ENCODE measurements at regions not wholly inside any gene's neighbourhood (a gene's known extent, or its start where the extent isn't known, plus 50 kb on each side); places are given as distances from the start of the nearest gene placed in this dataset.

DNA sequence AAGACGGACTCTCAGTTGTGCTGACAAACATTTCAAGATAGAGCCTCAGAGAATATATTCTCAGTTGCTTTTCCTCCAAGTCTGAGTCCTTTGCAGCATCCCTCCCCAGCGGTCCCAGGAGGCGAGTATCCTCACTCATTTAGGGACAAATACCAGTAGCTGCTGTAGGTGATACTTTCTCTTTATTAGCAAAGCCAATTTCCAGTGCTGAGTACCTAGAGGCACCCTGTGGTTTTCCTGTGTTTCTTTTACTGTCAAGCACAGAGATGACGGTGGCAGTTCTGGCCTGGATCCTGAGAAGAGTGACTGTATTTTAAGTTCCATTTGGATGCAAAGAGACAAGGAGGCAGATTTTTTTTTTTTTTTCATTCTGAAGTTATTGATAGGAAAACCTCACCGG, 1058.4 kb downstream of the SORCS3 start:
- H3K9ac ChIP-seq (ENCODE audit: control insufficient read depth, extremely low read depth, insufficient read depth, low read length): no peak overlapping the region
- no peaks in the 10 kb centered on the region for H3K9me3 ChIP-seq (ENCODE audit: control insufficient read depth, low read depth, low read length)
- no peaks in the 10 kb centered on the region for H3K27me3 ChIP-seq (ENCODE audit: control insufficient read depth, extremely low read depth, insufficient read depth, low read length)
- no peak overlapping the region for H3K27ac ChIP-seq (ENCODE audit: control insufficient read depth, insufficient read depth, low read length)
- no peaks in the 10 kb centered on the region for H3K4me1 ChIP-seq (ENCODE audit: control insufficient read depth, extremely low read depth, insufficient read depth, low read length)
- H2AFZ ChIP-seq (ENCODE audit: control insufficient read depth, low read length): no peak overlapping the region
- no peaks in the 10 kb centered on the region for H3K9me1 ChIP-seq (ENCODE audit: control insufficient read depth, extremely low read depth, insufficient read depth, low read length)
- H3K79me2 ChIP-seq (ENCODE audit: control insufficient read depth, insufficient read depth, low read length): no peaks in the 10 kb centered on the region
- TF ChIP-seq, protein P1, sequence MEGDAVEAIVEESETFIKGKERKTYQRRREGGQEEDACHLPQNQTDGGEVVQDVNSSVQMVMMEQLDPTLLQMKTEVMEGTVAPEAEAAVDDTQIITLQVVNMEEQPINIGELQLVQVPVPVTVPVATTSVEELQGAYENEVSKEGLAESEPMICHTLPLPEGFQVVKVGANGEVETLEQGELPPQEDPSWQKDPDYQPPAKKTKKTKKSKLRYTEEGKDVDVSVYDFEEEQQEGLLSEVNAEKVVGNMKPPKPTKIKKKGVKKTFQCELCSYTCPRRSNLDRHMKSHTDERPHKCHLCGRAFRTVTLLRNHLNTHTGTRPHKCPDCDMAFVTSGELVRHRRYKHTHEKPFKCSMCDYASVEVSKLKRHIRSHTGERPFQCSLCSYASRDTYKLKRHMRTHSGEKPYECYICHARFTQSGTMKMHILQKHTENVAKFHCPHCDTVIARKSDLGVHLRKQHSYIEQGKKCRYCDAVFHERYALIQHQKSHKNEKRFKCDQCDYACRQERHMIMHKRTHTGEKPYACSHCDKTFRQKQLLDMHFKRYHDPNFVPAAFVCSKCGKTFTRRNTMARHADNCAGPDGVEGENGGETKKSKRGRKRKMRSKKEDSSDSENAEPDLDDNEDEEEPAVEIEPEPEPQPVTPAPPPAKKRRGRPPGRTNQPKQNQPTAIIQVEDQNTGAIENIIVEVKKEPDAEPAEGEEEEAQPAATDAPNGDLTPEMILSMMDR (optimal IDR thresholded peaks at IDR 0.05 in 1 of 3, IDR thresholded peaks at IDR 0.05 in 1 of 3, conservative IDR thresholded peaks at IDR 0.05 in 1 of 3; ENCODE audit: extremely low read depth in 1 of 3, insufficient read depth in 2 of 3, low read length in 3 of 3): no peak
- TF ChIP-seq EZH2 (IDR thresholded peaks at IDR 0.05; ENCODE audit: low read length): no peak
- FAIRE-seq: no peak
- H4K20me1 ChIP-seq (ENCODE audit: control insufficient read depth, extremely low read depth, insufficient read depth, low read length): no peaks in the 10 kb centered on the region
- no peak overlapping the region for H3K4me2 ChIP-seq (ENCODE audit: control insufficient read depth, extremely low read depth, insufficient read depth, low read depth, low read length)
- DNase-seq (ENCODE audit: low read depth, low spot score): no peak
- H3K36me3 ChIP-seq (ENCODE audit: control insufficient read depth in 2 of 2, extremely low read depth in 1 of 2, insufficient read depth in 2 of 2, low read length in 2 of 2): no peaks in the 10 kb centered on the region
- no peak overlapping the region for H3K4me3 ChIP-seq (ENCODE audit: control insufficient read depth in 2 of 3, extremely low read depth in 1 of 3, insufficient read depth in 2 of 3, low read depth in 1 of 3, low read length in 3 of 3)
- dilution Hi-C loops (cut with MboI; ENCODE audit: extremely low pct_ligation_motif_present, low sequenced_read_pairs): no loop called here

DNA sequence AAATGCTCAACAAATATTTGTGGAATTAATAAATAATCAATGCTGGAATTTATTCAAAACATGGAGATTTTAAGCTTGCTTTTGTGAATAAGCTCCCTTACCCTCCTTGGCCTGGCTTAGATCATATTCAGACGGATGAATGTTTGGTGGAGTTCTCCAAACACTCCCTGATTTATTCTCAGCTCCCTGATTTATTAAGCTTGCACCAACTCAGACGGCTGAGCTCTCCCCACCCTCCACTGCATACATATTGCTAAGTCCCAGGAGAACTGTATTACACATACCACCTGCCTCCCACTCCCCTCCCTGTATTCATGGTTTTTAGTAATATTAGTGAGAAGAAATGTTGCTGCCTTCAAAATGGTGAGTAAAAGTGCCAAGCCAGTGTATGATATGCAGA, 1057.5 kb downstream of the SORCS3 start:
- TF ChIP-seq, protein P1 (optimal IDR thresholded peaks at IDR 0.05 in 1 of 3, IDR thresholded peaks at IDR 0.05 in 1 of 3, conservative IDR thresholded peaks at IDR 0.05 in 1 of 3; ENCODE audit: extremely low read depth in 1 of 3, insufficient read depth in 2 of 3, low read length in 3 of 3): no peak
- TF ChIP-seq EZH2 (IDR thresholded peaks at IDR 0.05; ENCODE audit: low read length): no peak
- H3K9ac ChIP-seq (ENCODE audit: control insufficient read depth, extremely low read depth, insufficient read depth, low read length): no peak overlapping the region
- H3K9me1 ChIP-seq (ENCODE audit: control insufficient read depth, extremely low read depth, insufficient read depth, low read length): no peaks in the 10 kb centered on the region
- H3K4me1 ChIP-seq (ENCODE audit: control insufficient read depth, extremely low read depth, insufficient read depth, low read length): no peaks in the 10 kb centered on the region
- no peaks in the 10 kb centered on the region for H4K20me1 ChIP-seq (ENCODE audit: control insufficient read depth, extremely low read depth, insufficient read depth, low read length)
- no peaks in the 10 kb centered on the region for H3K79me2 ChIP-seq (ENCODE audit: control insufficient read depth, insufficient read depth, low read length)
- H3K4me3 ChIP-seq (ENCODE audit: control insufficient read depth in 2 of 3, extremely low read depth in 1 of 3, insufficient read depth in 2 of 3, low read depth in 1 of 3, low read length in 3 of 3): no peak overlapping the region
- H3K36me3 ChIP-seq (ENCODE audit: control insufficient read depth in 2 of 2, extremely low read depth in 1 of 2, insufficient read depth in 2 of 2, low read length in 2 of 2): no peaks in the 10 kb centered on the region
- no peak overlapping the region for H2AFZ ChIP-seq (ENCODE audit: control insufficient read depth, low read length)
- no peak for FAIRE-seq
- no peak for DNase-seq (ENCODE audit: low read depth, low spot score)
- H3K9me3 ChIP-seq (ENCODE audit: control insufficient read depth, low read depth, low read length): no peaks in the 10 kb centered on the region
- dilution Hi-C loops (cut with MboI; ENCODE audit: extremely low pct_ligation_motif_present, low sequenced_read_pairs): no loop called here
- H3K4me2 ChIP-seq (ENCODE audit: control insufficient read depth, extremely low read depth, insufficient read depth, low read depth, low read length): no peak overlapping the region
- H3K27me3 ChIP-seq (ENCODE audit: control insufficient read depth, extremely low read depth, insufficient read depth, low read length): no peaks in the 10 kb centered on the region
- H3K27ac ChIP-seq (ENCODE audit: control insufficient read depth, insufficient read depth, low read length): no peak overlapping the region

Measured in keratinocyte (primary cell).